DMS114 treated with DMSO at 0.1 percent for 48 hours (cell line): ENCODE measurements at regions not wholly inside any gene's neighbourhood (a gene's known extent, or its start where the extent isn't known, plus 50 kb on each side); places are given as distances from the start of the nearest gene placed in this dataset.
"Not testable (repeated sequence)": the region's sequence is repeated elsewhere in the genome, so short reads cannot be mapped to it uniquely, and the experiment has no call there.

Experiments
- DNase-seq: peaks from one replicate; lab custom pipeline; 2025; ENCODE audit not compliant: unreplicated experiment; lab: John Stamatoyannopoulos, UW

- no peak for DNase-seq
Observed at GRCh38 chr9:27800692-27801370, 227.6 kb upstream of the C9orf72 start.

GRCh38 chr9:27801545-27801944 is 228.3 kb upstream of the C9orf72 start:
- no peak for DNase-seq

- no peak for DNase-seq
Observed at GRCh38 chr9:27802418-27802817, 229.1 kb upstream of the C9orf72 start.

- DNase-seq, result no peak
Observed at GRCh38 chr9:27808864-27809263, 235.6 kb upstream of the C9orf72 start.

GRCh38 chr9:27817747-27818146 is 244.5 kb upstream of the C9orf72 start:
- DNase-seq, result no peak

- no peak for DNase-seq
Observed at GRCh38 chr9:27818348-27818747, 245.1 kb upstream of the C9orf72 start.

GRCh38 chr9:27828908-27829307 is 255.6 kb upstream of the C9orf72 start:
- no peak for DNase-seq

GRCh38 chr9:27829621-27830020 is 256.3 kb upstream of the C9orf72 start:
- DNase-seq, result no peak

GRCh38 chr9:27832108-27832507 is 258.8 kb upstream of the C9orf72 start:
- DNase-seq, result not testable (repeated sequence)

GRCh38 chr9:27835286-27835685 is 262.0 kb upstream of the C9orf72 start:
- no peak for DNase-seq

- DNase-seq, result no peak
Observed at GRCh38 chr9:27835746-27836145, 262.5 kb upstream of the C9orf72 start.

- no peak for DNase-seq
Observed at GRCh38 chr9:27836661-27837401, 263.6 kb upstream of the C9orf72 start.

- DNase-seq, result no peak
Observed at GRCh38 chr9:27838876-27839275, 265.6 kb upstream of the C9orf72 start.

- DNase-seq, result not testable (repeated sequence)
Observed at GRCh38 chr9:27839767-27840166, 266.5 kb upstream of the C9orf72 start.

- no peak for DNase-seq
Observed at GRCh38 chr9:27844797-27845196, 271.5 kb upstream of the C9orf72 start.

GRCh38 chr9:27847380-27847779 is 274.1 kb upstream of the C9orf72 start:
- DNase-seq, result no peak

GRCh38 chr9:27847818-27848217 is 274.5 kb upstream of the C9orf72 start:
- DNase-seq, result no peak

- no peak for DNase-seq
Observed at GRCh38 chr9:27848315-27848714, 275.0 kb upstream of the C9orf72 start.

GRCh38 chr9:27851858-27852257 is 278.6 kb upstream of the C9orf72 start:
- DNase-seq, result no peak

- no peak for DNase-seq
Observed at GRCh38 chr9:27853529-27853928, 280.2 kb upstream of the C9orf72 start.

- no peak for DNase-seq
Observed at GRCh38 chr9:27856054-27856453, 282.8 kb upstream of the C9orf72 start.

GRCh38 chr9:27856748-27857147 is 283.5 kb upstream of the C9orf72 start:
- DNase-seq, result no peak

GRCh38 chr9:27861887-27862286 is 288.6 kb upstream of the C9orf72 start:
- DNase-seq, result no peak
